ENCODE measurements at regions not wholly inside any gene's neighbourhood (a gene's known extent, or its start where the extent isn't known, plus 50 kb on each side); places are given as distances from the start of the nearest gene placed in this dataset.

GRCh38 chr1:55334797-55335196 lies 119.6 kb upstream of the USP24 start:
- no peak for DNase-seq (ENCODE audit: low read depth in 1 of 2, low spot score in 1 of 2)

GRCh38 chr1:55334160-55334559 lies 119.0 kb upstream of the USP24 start:
- DNase-seq (ENCODE audit: low read depth in 1 of 2, low spot score in 1 of 2): no peak

- DNase-seq (ENCODE audit: low read depth in 1 of 2, low spot score in 1 of 2): no peak
Measured at GRCh38 chr1:55333461-55333860, 118.3 kb upstream of the USP24 start.

GRCh38 chr1:55331351-55331750 lies 116.2 kb upstream of the USP24 start:
- DNase-seq (ENCODE audit: low read depth in 1 of 2, low spot score in 1 of 2): no peak

- DNase-seq (ENCODE audit: low read depth in 1 of 2, low spot score in 1 of 2): no peak
Measured at GRCh38 chr1:55329808-55330432, 114.8 kb upstream of the USP24 start.

- no peak for DNase-seq (ENCODE audit: low read depth in 1 of 2, low spot score in 1 of 2)
Measured at GRCh38 chr1:55329091-55329490, 113.9 kb upstream of the USP24 start.

- no peak for DNase-seq (ENCODE audit: low read depth in 1 of 2, low spot score in 1 of 2)
Measured at GRCh38 chr1:55326496-55327243, 111.5 kb upstream of the USP24 start.

- no peak for DNase-seq (ENCODE audit: low read depth in 1 of 2, low spot score in 1 of 2)
Measured at GRCh38 chr1:55323760-55324159, 108.6 kb upstream of the USP24 start.

GRCh38 chr1:55322842-55323241 lies 107.7 kb upstream of the USP24 start:
- DNase-seq (ENCODE audit: low read depth in 1 of 2, low spot score in 1 of 2): no peak

- DNase-seq (ENCODE audit: low read depth in 1 of 2, low spot score in 1 of 2): no peak
Measured at GRCh38 chr1:55321942-55322341, 106.8 kb upstream of the USP24 start.

- no peak for DNase-seq (ENCODE audit: low read depth in 1 of 2, low spot score in 1 of 2)
Measured at GRCh38 chr1:55320891-55321290, 105.7 kb upstream of the USP24 start.

- no peak for DNase-seq (ENCODE audit: low read depth in 1 of 2, low spot score in 1 of 2)
Measured at GRCh38 chr1:55318116-55318817, 103.1 kb upstream of the USP24 start.

- DNase-seq (ENCODE audit: low read depth in 1 of 2, low spot score in 1 of 2): no peak
Measured at GRCh38 chr1:55317673-55318072, 102.5 kb upstream of the USP24 start.

GRCh38 chr1:55316947-55317662 lies 101.9 kb upstream of the USP24 start:
- no peak for DNase-seq (ENCODE audit: low read depth in 1 of 2, low spot score in 1 of 2)

- no peak for DNase-seq (ENCODE audit: low read depth in 1 of 2, low spot score in 1 of 2)
Measured at GRCh38 chr1:55316502-55316901, 101.3 kb upstream of the USP24 start.

- no peak for DNase-seq (ENCODE audit: low read depth in 1 of 2, low spot score in 1 of 2)
Measured at GRCh38 chr1:55315552-55315951, 100.4 kb upstream of the USP24 start.

- DNase-seq (ENCODE audit: low read depth in 1 of 2, low spot score in 1 of 2): no peak
Measured at GRCh38 chr1:55314740-55315139, 99.6 kb upstream of the USP24 start.

- no peak for DNase-seq (ENCODE audit: low read depth in 1 of 2, low spot score in 1 of 2)
Measured at GRCh38 chr1:55313903-55314302, 98.7 kb upstream of the USP24 start.

- DNase-seq (ENCODE audit: low read depth in 1 of 2, low spot score in 1 of 2): no peak
Measured at GRCh38 chr1:55311979-55312378, 96.8 kb upstream of the USP24 start.

GRCh38 chr1:55311057-55311641 lies 96.0 kb upstream of the USP24 start:
- no peak for DNase-seq (ENCODE audit: low read depth in 1 of 2, low spot score in 1 of 2)

GRCh38 chr1:55310505-55310971 lies 95.4 kb upstream of the USP24 start:
- DNase-seq (ENCODE audit: low read depth in 1 of 2, low spot score in 1 of 2): no peak
